ENCODE measurements at regions not wholly inside any gene's neighbourhood (a gene's known extent, or its start where the extent isn't known, plus 50 kb on each side); places are given as distances from the start of the nearest gene placed in this dataset.

DNA sequence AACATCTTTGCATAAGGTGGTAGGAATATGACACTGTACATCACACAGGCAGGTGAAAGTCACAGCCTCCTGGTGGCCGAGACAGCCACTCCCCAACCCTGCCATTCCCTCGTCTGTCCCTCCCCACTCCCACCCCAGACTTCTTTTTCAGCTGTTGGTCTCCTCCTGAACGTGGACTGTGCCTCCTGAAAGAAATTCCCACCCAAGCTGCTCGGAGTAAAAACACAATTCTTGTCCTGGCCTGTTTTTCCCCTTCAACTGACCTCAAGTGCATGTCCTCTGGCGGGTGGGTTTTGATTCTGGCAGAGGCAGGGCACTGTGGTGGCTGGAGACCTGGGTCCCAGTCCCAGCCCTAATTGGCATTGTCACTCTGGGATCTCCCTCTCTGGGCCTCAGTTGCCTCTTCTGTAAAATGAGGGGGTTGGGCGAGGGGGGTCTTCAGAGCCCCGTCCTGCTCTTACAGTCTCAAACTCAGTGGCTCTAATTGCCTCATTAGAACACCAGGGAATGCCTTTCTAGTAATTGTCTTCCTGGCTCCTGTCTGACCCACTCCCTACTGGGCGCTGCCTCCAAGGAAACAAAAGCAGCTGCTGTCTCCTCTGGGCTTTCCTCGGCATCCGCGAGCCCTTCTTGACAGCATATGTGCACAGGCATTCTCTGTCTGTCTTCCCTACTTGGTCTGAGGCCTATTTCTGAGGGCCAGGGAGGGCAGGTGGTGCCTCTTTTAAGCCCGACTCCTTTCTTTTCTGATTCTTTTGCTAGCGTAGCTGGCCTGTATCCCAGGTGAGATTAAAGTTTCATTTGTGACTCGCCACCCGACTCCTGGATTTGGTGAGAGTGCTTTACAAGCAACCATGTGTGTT, 186.6 kb upstream of the RMST start:
- Histone ChIP-seq H3K4me3 (no peak overlapping the region), H3K27me3 (peaks cover 0 to 10% (median 0%) of the 10 kb centered on the region in 4 donors), H3K4me1 (peaks cover 0 to 14% (median 0%) of the 10 kb centered on the region in 3 donors), H3K27ac (no peak overlapping the region), H3K36me3 (no peaks in the 10 kb centered on the region), H3K9me3 (no peaks in the 10 kb centered on the region)
- intact Hi-C loops (cut with DNase I): no loop called here
- WGBS, 2 donors: 21 to 59% methylated on average over 9 to 12 of the region's 15 CpGs
- TF ChIP-seq, protein P1, sequence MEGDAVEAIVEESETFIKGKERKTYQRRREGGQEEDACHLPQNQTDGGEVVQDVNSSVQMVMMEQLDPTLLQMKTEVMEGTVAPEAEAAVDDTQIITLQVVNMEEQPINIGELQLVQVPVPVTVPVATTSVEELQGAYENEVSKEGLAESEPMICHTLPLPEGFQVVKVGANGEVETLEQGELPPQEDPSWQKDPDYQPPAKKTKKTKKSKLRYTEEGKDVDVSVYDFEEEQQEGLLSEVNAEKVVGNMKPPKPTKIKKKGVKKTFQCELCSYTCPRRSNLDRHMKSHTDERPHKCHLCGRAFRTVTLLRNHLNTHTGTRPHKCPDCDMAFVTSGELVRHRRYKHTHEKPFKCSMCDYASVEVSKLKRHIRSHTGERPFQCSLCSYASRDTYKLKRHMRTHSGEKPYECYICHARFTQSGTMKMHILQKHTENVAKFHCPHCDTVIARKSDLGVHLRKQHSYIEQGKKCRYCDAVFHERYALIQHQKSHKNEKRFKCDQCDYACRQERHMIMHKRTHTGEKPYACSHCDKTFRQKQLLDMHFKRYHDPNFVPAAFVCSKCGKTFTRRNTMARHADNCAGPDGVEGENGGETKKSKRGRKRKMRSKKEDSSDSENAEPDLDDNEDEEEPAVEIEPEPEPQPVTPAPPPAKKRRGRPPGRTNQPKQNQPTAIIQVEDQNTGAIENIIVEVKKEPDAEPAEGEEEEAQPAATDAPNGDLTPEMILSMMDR (IDR thresholded peaks at IDR 0.05): no peak
- no peak for TF ChIP-seq POLR2A (IDR thresholded peaks at IDR 0.05)
- DNase-seq: no peak

DNA sequence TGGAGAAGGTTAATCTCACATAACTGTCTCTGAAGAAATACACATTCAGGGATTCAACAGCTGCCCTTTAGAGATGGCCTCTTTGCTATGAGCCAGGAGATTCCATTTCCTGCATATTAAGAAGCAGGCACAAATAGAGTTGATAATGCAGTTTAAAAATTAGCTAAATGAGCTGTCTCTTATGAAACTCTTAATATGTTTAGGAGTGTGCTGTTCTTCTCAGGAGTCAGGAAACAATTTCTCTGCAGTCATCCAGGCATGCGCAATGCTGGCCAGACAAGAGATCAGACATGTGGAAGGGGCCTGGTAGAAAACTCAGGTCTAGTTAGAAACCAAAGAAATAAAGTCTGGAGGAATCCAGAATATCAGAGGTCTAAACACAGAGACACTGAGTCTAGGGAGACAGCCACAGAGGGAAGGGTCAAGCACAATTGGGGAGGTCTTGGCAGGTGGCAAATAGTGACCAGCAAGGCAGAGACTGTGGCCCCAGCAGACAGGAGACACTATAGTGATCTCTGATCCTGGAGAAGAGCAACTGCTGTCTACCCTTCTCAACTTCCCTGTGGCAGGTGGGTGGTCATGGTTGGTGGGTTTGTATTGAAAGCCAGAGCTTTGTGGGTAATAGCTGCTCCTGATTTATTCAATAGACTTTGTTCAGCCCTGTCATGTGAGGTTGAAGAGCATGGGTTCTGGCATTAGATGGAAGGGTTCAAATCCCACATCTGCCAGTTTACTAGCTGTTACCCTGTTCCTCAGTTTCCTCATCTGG, 185.8 kb upstream of the RMST start:
- H3K4me1 ChIP-seq: peaks cover 0 to 14% (median 0%) of the 10 kb centered on the region in 3 donors
- H3K9me3 ChIP-seq: no peaks in the 10 kb centered on the region
- intact Hi-C loops (cut with DNase I): no loop called here
- H3K4me3 ChIP-seq: no peak overlapping the region
- 80 to 93% methylated on average over 1 of the region's 1 CpG for WGBS, 2 donors
- TF ChIP-seq, protein P1 (IDR thresholded peaks at IDR 0.05): no peak
- TF ChIP-seq POLR2A (IDR thresholded peaks at IDR 0.05): no peak
- peaks cover 0 to 10% (median 0%) of the 10 kb centered on the region in 4 donors for H3K27me3 ChIP-seq
- DNase-seq: no peak
- no peak overlapping the region for H3K27ac ChIP-seq
- H3K36me3 ChIP-seq: no peaks in the 10 kb centered on the region

DNA sequence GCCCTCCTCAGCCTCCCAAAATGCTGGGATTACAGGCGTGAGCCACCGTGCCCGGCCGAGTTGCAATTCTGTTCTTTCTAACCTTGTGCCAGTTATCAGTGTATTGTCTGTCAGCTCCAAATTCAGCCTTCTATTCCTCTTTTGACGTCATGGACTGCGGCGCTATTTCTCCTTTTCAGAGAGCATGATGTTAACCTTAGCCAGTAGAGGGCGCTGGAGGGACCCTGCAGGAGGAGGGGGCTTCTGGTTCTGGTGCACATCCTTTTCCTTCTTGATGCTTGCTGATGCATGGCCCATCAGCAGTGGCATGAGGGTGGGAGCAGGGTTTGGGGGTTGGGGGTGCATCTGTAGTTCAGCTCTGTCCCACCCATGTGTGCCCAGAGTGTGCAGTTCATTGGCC, 179.3 kb upstream of the RMST start:
- intact Hi-C loops (cut with DNase I): no loop called here
- no peaks in the 10 kb centered on the region for H3K9me3 ChIP-seq
- H3K4me3 ChIP-seq: no peak overlapping the region
- WGBS, 2 donors: 69 to 83% methylated on average over 8 of the region's 8 CpGs
- H3K27ac ChIP-seq: no peak overlapping the region
- TF ChIP-seq POLR2A (IDR thresholded peaks at IDR 0.05): no peak
- TF ChIP-seq, protein P1 (IDR thresholded peaks at IDR 0.05): no peak
- H3K4me1 ChIP-seq: no peaks in the 10 kb centered on the region
- no peaks in the 10 kb centered on the region for H3K27me3 ChIP-seq
- DNase-seq: no peak
- H3K36me3 ChIP-seq: no peaks in the 10 kb centered on the region

DNA sequence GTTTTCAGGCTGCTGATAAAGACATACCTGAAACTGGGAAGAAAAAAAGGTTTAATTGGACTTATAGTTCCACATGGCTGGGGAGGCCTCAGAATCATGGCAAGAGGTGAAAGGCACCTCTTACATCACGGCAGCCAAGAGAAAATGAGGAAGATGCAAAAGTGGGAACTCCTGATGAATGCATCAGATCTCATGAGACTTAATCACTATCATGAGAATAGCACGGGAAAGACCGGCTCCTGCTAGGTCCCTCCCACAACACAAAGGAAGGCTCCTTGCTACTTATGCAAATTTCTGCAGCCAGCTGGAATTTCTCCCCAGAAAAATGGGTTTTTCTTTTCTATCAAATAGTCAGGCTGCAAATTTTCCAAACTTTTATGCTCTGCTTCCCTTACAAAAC, 174.1 kb upstream of the RMST start:
- no peak for TF ChIP-seq POLR2A (IDR thresholded peaks at IDR 0.05)
- TF ChIP-seq, protein P1 (IDR thresholded peaks at IDR 0.05): no peak
- no peak overlapping the region for H3K4me3 ChIP-seq
- no peak for DNase-seq
- H3K4me1 ChIP-seq: no peaks in the 10 kb centered on the region
- intact Hi-C loops (cut with DNase I): no loop called here
- H3K36me3 ChIP-seq: no peaks in the 10 kb centered on the region
- 72% methylated on average over 3 of the region's 3 CpGs for WGBS, 2 donors
- no peak overlapping the region for H3K27ac ChIP-seq
- no peaks in the 10 kb centered on the region for H3K9me3 ChIP-seq
- H3K27me3 ChIP-seq: no peaks in the 10 kb centered on the region

DNA sequence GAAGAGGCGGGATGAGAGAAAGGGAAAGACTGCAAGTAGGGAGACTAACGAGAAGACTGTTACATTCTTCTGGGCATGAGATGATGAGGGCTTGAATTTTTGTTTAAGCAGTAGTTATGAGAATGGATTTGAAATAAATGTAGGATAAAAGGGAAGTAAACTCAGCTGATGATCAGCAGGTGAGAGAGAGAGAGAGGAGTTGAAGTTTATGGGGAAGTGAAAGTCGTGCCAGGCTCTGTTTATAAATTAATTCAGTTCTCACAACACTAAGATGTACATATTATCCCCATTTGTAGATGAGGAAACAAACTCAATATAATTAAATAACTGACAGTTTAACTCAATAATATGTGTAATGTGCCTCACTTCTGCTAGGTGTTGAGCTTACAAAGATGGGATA, 170.0 kb upstream of the RMST start:
- WGBS, 2 donors: 56 to 65% methylated on average over 3 of the region's 3 CpGs
- H3K4me3 ChIP-seq: no peak overlapping the region
- no peak for TF ChIP-seq POLR2A (IDR thresholded peaks at IDR 0.05)
- TF ChIP-seq, protein P1 (IDR thresholded peaks at IDR 0.05): no peak

More for the DNA sequence above, 170.0 kb upstream of the RMST start:
- intact Hi-C loops (cut with DNase I): no loop called here
- Histone ChIP-seq H3K4me1 (no peaks in the 10 kb centered on the region), H3K27ac (no peak overlapping the region), H3K9me3 (peaks cover 0 to 7% (median 0%) of the 10 kb centered on the region in 3 donors), H3K36me3 (no peaks in the 10 kb centered on the region), H3K27me3 (no peaks in the 10 kb centered on the region)
- DNase-seq: no peak

All from esophagus squamous epithelium (tissue), 5 donors.